Liver (tissue), 8 donors: ENCODE measurements at regions not wholly inside any gene's neighbourhood (a gene's known extent, or its start where the extent isn't known, plus 50 kb on each side); places are given as distances from the start of the nearest gene placed in this dataset.

ENCODE experiments used
- DNase-seq: peaks from one replicate; pipeline ENCODE4 v3.0.0-alpha.2; 2017; ENCODE audit warnings: low spot score
- H3K27ac ChIP-seq, 2 donors: one replicate each; pipeline ENCODE4 v1.7.0; 2013; ENCODE audit warnings: inconsistent platforms in 2 of 2, low read length in 2 of 2, control low read depth in 1 of 2, low read depth in 1 of 2, mild to moderate bottlenecking in 1 of 2
- H3K27me3 ChIP-seq, 4 donors: one replicate each; pipeline versions ENCODE4 v1.6.1 to v1.7.0; 2013; ENCODE audit warnings: low read length in 3 of 4, inconsistent platforms in 1 of 4, mild to moderate bottlenecking in 1 of 4, moderate library complexity in 1 of 4; ENCODE audit not compliant: control insufficient read depth in 4 of 4, insufficient read depth in 4 of 4
- H3K36me3 ChIP-seq, 4 donors: one replicate each; pipeline versions ENCODE4 v1.6.1 to v1.7.0; 2013; ENCODE audit warnings: low read length in 3 of 4, mild to moderate bottlenecking in 3 of 4, low read depth in 1 of 4, moderate library complexity in 1 of 4; ENCODE audit not compliant: control insufficient read depth in 4 of 4, insufficient read depth in 3 of 4
- H3K4me1 ChIP-seq, 4 donors: one replicate each; pipeline versions ENCODE4 v1.6.1 to v1.7.0; 2013; ENCODE audit warnings: low read length in 3 of 4, mild to moderate bottlenecking in 3 of 4, moderate library complexity in 1 of 4; ENCODE audit not compliant: control insufficient read depth in 4 of 4, insufficient read depth in 4 of 4
- H3K4me3 ChIP-seq, 3 donors: one replicate each; pipeline versions ENCODE4 v1.6.1 to v1.7.0; 2013; ENCODE audit warnings: low read length in 3 of 3, control low read depth in 1 of 3, low read depth in 1 of 3, mild to moderate bottlenecking in 1 of 3
- H3K9ac ChIP-seq, 2 donors: one replicate each; pipeline ENCODE4 v1.7.0; 2013; ENCODE audit warnings: low read length in 2 of 2, mild to moderate bottlenecking in 2 of 2, moderate library complexity in 2 of 2, control low read depth in 1 of 2, low read depth in 1 of 2
- H3K9me3 ChIP-seq, 4 donors: one replicate each; pipeline versions ENCODE4 v1.6.1 to v1.7.0; 2013; ENCODE audit warnings: low read length in 3 of 4; ENCODE audit not compliant: control insufficient read depth in 4 of 4
- CTCF ChIP-seq: fragments of 150-350 bp; IDR thresholded peaks from 2 replicates; pipeline ENCODE4 v1.5.1; 2017; ENCODE audit warnings: improper control_type of control experiment, low read depth, low read length; ENCODE audit not compliant: missing input control
- FOXA2 ChIP-seq: IDR thresholded peaks from 2 replicates; pipeline ENCODE4 v1.6.1; 2016; ENCODE audit warnings: antibody characterized with exemption
- GABPA ChIP-seq, 2 donors: IDR thresholded peaks in 1 of 2; conservative IDR thresholded peaks in 1 of 2; 2 replicates each; pipeline ENCODE4 v1.6.1; 2016; ENCODE audit warnings: antibody characterized with exemption in 2 of 2, mild to moderate bottlenecking in 1 of 2, moderate library complexity in 1 of 2
- HNF4A ChIP-seq, 2 donors: conservative IDR thresholded peaks; 2 replicates each; pipeline ENCODE4 v1.6.1; 2016; ENCODE audit warnings: antibody characterized with exemption in 2 of 2, mild to moderate bottlenecking in 2 of 2
- HNF4G ChIP-seq: IDR thresholded peaks from 2 replicates; pipeline ENCODE4 v1.6.1; 2016; ENCODE audit warnings: antibody characterized with exemption
- JUND ChIP-seq, 2 donors: IDR thresholded peaks; 2 replicates each; pipeline ENCODE4 v1.6.1; 2016; ENCODE audit warnings: antibody characterized with exemption in 2 of 2
- MAX ChIP-seq: IDR thresholded peaks from 2 replicates; pipeline ENCODE4 v1.6.1; 2016; ENCODE audit warnings: antibody characterized with exemption
- NR2F2 ChIP-seq: IDR thresholded peaks from 2 replicates; pipeline ENCODE4 v1.6.1; 2016; ENCODE audit warnings: antibody characterized with exemption
- RAD21 ChIP-seq, 2 donors: IDR thresholded peaks; 2 replicates each; pipeline ENCODE4 v1.6.1; 2016; ENCODE audit warnings: antibody characterized with exemption in 2 of 2, mild to moderate bottlenecking in 2 of 2
- REST ChIP-seq: IDR thresholded peaks from 2 replicates; pipeline ENCODE4 v1.6.1; 2016; ENCODE audit warnings: antibody characterized with exemption, mild to moderate bottlenecking
- RXRA ChIP-seq, 2 donors: IDR thresholded peaks; 2 replicates each; pipeline ENCODE4 v1.6.1; 2017 to 2018; ENCODE audit warnings: antibody characterized with exemption in 2 of 2, mild to moderate bottlenecking in 1 of 2
- SP1 ChIP-seq: IDR thresholded peaks from 2 replicates; pipeline ENCODE4 v1.6.1; 2018; ENCODE audit warnings: antibody characterized with exemption, mild to moderate bottlenecking
- YY1 ChIP-seq: IDR thresholded peaks from 2 replicates; pipeline ENCODE4 v1.6.1; 2016; ENCODE audit warnings: antibody characterized with exemption, mild to moderate bottlenecking
- ZBTB33 ChIP-seq: IDR thresholded peaks from 2 replicates; pipeline ENCODE4 v1.6.1; 2016; ENCODE audit warnings: antibody characterized with exemption
- WGBS: extraction: QIAGEN DNeasy Blood & Tissue Kit; methylation state at CpG from one replicate; pipeline ENCODE4 v1.1.7; 2013; 5-methylcytosine and 5-hydroxymethylcytosine counted together
- donor health status: healthy.
- donor health status: healthy.
- donor health status: healthy.
- donor health status: healthy.
- donor health status: healthy.

- Histone ChIP-seq H3K4me3 (no peak overlapping the region), H3K36me3 (no peaks in the 10 kb centered on the region), H3K9ac (no peak overlapping the region), H3K27ac (no peak overlapping the region), H3K9me3 (peaks cover 0 to 5% (median 0%) of the 10 kb centered on the region in 4 donors), H3K27me3 (no peaks in the 10 kb centered on the region), H3K4me1 (peaks cover 0 to 3% (median under 1%) of the 10 kb centered on the region in 4 donors)
- DNase-seq: no peak
- WGBS: 44% methylated on average over 5 of the region's 5 CpGs
- TF ChIP-seq SP1: no peak
- TF ChIP-seq ZBTB33: no peak
- no peak for TF ChIP-seq YY1
- no peak for TF ChIP-seq JUND (IDR thresholded peaks at IDR 0.05)
- TF ChIP-seq CTCF: peak; percentile 23
- TF ChIP-seq RAD21 (IDR thresholded peaks at IDR 0.05): peak; percentile 36 to 61
- TF ChIP-seq HNF4G: no peak
Observed at GRCh38 chr2:57549642-57550102, 496.9 kb upstream of the VRK2 start.

GRCh38 chr2:57550912-57551311 lies 495.7 kb upstream of the VRK2 start:
- peaks cover 0 to 3% (median under 1%) of the 10 kb centered on the region in 4 donors for H3K4me1 ChIP-seq
- no peaks in the 10 kb centered on the region for H3K27me3 ChIP-seq
- no peak overlapping the region for H3K9ac ChIP-seq
- 56% methylated on average over 2 of the region's 2 CpGs for WGBS
- H3K36me3 ChIP-seq: no peaks in the 10 kb centered on the region
- DNase-seq: no peak
- no peak overlapping the region for H3K27ac ChIP-seq
- no peak for TF ChIP-seq MAX
- no peak for TF ChIP-seq RXRA (IDR thresholded peaks at IDR 0.05)
- TF ChIP-seq SP1: no peak
- TF ChIP-seq GABPA (IDR thresholded peaks at IDR 0.05 in 1 of 2, conservative IDR thresholded peaks at IDR 0.05 in 1 of 2): no peak
- no peak for TF ChIP-seq HNF4G
- no peak for TF ChIP-seq FOXA2
- TF ChIP-seq HNF4A (conservative IDR thresholded peaks at IDR 0.05): no peak
- TF ChIP-seq REST: no peak
- no peak for TF ChIP-seq NR2F2
- peaks cover 0 to 5% (median 0%) of the 10 kb centered on the region in 4 donors for H3K9me3 ChIP-seq
- H3K4me3 ChIP-seq: no peak overlapping the region
